Panc1 (cell line): ENCODE measurements at regions not wholly inside any gene's neighbourhood (a gene's known extent, or its start where the extent isn't known, plus 50 kb on each side); places are given as distances from the start of the nearest gene placed in this dataset.

Experiments used
- TCF7L2 ChIP-seq: IDR thresholded peaks from 2 replicates; pipeline ENCODE4 v1.6.1; 2011; ENCODE audit warnings: mild to moderate bottlenecking, low read depth, low read length, inconsistent platforms
- TF ChIP-seq, protein P1 (sequence below), 2 experiments: IDR thresholded peaks; 2 replicates each; pipeline ENCODE4 v1.6.1; 2011 to 2012; ENCODE audit warnings: low read depth in 2 of 2, control low read depth in 1 of 2, low read length in 1 of 2, mild to moderate bottlenecking in 1 of 2, moderate library complexity in 1 of 2; ENCODE audit not compliant: insufficient read depth in 1 of 2

DNA sequence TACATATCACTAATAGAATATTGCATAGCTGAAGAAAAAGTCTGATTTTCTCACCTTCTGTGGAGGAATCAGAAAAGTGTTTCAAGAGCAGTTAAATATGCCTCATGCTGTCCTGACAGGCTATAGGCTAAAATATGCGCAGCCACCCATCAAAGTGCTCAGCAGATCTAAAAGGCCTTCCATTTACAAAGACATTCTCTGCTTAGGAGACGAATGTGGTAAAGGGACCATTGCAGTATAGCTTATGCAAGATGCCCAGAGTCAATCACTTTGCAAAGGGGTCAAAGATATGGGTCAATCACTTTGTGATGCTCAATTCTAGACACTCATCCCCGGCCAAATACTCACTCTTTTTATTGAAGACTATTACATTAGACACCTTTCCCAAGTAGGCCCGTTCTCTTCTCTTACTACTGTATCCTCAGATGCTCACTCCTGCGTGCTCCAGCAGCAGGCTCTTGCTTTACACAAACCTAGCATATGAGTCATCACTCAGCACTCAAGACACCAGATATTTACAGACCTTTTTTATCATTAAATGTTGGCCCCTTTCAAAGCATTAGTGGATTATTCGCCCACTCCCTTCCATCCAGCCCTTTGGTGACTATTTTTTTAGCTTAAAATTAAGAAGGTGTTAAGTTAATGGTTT lies 568.2 kb upstream of the CDH18 start:
- TF ChIP-seq, protein P1, sequence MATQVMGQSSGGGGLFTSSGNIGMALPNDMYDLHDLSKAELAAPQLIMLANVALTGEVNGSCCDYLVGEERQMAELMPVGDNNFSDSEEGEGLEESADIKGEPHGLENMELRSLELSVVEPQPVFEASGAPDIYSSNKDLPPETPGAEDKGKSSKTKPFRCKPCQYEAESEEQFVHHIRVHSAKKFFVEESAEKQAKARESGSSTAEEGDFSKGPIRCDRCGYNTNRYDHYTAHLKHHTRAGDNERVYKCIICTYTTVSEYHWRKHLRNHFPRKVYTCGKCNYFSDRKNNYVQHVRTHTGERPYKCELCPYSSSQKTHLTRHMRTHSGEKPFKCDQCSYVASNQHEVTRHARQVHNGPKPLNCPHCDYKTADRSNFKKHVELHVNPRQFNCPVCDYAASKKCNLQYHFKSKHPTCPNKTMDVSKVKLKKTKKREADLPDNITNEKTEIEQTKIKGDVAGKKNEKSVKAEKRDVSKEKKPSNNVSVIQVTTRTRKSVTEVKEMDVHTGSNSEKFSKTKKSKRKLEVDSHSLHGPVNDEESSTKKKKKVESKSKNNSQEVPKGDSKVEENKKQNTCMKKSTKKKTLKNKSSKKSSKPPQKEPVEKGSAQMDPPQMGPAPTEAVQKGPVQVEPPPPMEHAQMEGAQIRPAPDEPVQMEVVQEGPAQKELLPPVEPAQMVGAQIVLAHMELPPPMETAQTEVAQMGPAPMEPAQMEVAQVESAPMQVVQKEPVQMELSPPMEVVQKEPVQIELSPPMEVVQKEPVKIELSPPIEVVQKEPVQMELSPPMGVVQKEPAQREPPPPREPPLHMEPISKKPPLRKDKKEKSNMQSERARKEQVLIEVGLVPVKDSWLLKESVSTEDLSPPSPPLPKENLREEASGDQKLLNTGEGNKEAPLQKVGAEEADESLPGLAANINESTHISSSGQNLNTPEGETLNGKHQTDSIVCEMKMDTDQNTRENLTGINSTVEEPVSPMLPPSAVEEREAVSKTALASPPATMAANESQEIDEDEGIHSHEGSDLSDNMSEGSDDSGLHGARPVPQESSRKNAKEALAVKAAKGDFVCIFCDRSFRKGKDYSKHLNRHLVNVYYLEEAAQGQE (IDR thresholded peaks at IDR 0.05; ENCODE audit: insufficient read depth in 1 of 2, low read depth in 2 of 2, low read length in 1 of 2) = no peak
- TF ChIP-seq TCF7L2 = no peak
